ENCODE measurements at regions not wholly inside any gene's neighbourhood (a gene's known extent, or its start where the extent isn't known, plus 50 kb on each side); places are given as distances from the start of the nearest gene placed in this dataset.

DNA sequence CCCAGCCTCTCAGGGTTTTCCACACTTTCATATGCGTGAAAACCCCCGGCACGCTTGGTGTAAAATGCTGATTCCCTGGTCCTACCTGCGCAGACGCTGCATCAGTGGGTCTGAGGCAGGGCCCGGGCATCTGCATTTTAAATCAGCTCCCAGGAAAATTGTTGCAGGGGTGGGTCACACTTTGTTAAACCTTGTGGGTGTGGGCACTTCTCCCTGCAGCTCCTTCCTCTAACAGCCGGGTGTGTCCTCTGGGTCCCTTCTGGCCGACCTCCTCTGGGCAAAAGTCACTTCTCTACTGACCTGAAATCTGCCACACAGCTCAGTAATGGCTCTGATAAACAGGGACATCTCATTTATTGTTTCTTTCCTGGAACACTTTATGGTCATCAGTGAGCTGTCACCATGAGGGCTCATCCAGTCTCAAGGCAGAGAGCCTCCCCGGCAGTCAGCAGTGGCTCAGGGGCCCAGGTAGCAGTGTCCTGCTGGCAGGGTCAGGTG is 52.8 kb upstream of the TMPRSS2 start:
- no peak for DNase-seq

DNA sequence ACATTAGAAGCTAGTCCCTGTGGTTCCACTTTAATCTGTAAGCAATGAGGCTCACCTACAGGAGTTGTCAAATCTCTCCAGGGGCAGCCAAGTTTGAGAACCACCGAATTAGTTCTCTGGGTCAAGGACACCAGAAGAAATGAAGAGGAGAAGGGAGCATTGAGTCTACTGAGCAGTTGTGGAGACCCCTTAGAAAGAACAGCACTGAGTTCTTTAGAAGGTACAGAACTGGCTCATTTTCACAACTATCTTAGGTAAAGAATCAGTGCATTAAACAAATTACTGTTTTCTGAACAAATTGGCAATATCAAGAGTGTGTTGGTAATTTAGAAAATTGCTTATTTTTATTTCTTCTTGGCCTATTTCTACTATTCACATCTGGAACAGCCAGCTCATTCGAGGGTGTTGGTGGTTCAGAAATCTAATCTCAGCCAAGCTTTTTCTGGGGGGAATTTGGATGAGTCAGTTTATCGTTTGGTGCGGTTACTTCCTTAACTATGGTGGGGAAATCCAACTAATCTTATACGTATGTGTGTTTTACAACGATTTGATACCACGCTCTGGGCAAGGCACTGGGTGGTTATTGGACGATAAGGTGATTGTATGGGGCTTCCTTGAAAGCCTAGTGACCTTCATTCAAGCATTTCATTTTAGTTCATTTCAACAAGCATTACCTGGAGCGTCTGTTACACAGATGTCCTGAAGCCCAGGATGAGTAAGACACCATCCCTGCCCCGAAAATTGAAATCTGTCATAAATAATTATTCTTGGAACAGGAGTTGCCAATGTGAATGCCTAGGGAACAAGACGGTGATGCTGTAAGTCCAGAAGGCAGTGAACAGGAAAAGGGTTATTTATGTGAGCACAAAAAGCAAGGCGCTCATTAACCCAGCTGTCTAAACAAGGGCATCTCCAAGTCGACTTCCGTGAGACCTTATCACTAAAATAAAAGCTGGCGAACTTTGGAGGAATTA is 52.0 kb upstream of the TMPRSS2 start:
- no peak for DNase-seq

DNA sequence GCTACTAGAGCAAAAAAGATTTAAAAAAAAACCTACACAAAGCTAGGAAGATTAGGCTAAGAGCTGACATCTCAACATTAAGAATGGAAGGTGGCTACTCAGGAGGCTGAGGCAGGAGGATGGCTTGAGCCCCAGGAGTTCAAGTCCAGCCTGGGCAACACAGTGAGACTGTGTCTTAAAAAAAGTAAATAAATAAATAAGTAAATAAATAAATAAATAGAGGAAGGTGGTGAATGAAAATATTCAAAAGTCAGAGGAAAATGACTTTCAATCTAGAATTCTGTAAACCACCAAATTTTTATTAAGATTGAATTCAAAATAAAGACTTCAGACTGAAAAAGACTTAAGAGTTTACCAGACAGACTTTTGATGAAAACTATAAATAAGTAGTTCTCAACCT is 50.9 kb upstream of the TMPRSS2 start:
- DNase-seq = no peak

DNA sequence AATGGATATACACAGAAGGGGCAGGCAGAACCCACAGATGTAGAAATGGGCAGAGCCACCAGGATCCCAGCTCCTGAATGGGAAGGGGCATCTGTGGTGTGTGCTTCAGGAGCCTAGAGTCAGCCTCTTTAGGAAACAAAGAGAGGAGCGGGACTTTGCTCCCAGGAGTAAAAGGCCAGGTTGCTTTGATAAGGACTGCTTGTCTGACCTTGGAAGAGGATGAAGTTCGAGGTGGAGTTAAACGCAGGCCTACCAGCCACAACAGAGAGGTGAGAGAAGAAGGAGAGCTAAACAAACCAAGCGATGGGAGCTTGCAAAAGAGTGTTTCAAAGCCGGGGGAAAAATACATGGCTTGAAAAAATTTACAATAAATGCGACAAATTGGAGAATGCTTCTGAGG is 49.9 kb upstream of the TMPRSS2 start:
- DNase-seq = no peak
